HG02623 (cell line): ENCODE measurements at regions not wholly inside any gene's neighbourhood (a gene's known extent, or its start where the extent isn't known, plus 50 kb on each side); places are given as distances from the start of the nearest gene placed in this dataset.

Experiments used
- ATAC-seq: cut with Tn5 transposase; IDR thresholded peaks from one replicate; pipeline ENCODE4 v1.9.1; 2021; ENCODE audit warnings: moderate library complexity; ENCODE audit not compliant: unreplicated experiment

- ATAC-seq: no peak
These were observed 261.2 kb upstream of the ANKRD55 start for GRCh38 chr5:56494300-56494731.

GRCh38 chr5:56493766-56494165 is 260.6 kb upstream of the ANKRD55 start:
- no peak for ATAC-seq

GRCh38 chr5:56493308-56493707 is 260.2 kb upstream of the ANKRD55 start:
- ATAC-seq: no peak

GRCh38 chr5:56492812-56493211 is 259.7 kb upstream of the ANKRD55 start:
- ATAC-seq: no peak

GRCh38 chr5:56490971-56491468 is 257.9 kb upstream of the ANKRD55 start:
- ATAC-seq: no peak

- no peak for ATAC-seq
These were observed 256.1 kb upstream of the ANKRD55 start for GRCh38 chr5:56489272-56489671.

GRCh38 chr5:56487528-56488115 is 254.5 kb upstream of the ANKRD55 start:
- ATAC-seq: no peak

- no peak for ATAC-seq
These were observed 249.2 kb upstream of the ANKRD55 start for GRCh38 chr5:56482363-56482762.

GRCh38 chr5:56481428-56482357 is 248.6 kb upstream of the ANKRD55 start:
- ATAC-seq: no peak

GRCh38 chr5:56480705-56481427 is 247.7 kb upstream of the ANKRD55 start:
- no peak for ATAC-seq

GRCh38 chr5:56480078-56480704 is 247.1 kb upstream of the ANKRD55 start:
- no peak for ATAC-seq

- ATAC-seq: no peak
These were observed 246.6 kb upstream of the ANKRD55 start for GRCh38 chr5:56479696-56480077.

- no peak for ATAC-seq
These were observed 246.0 kb upstream of the ANKRD55 start for GRCh38 chr5:56479126-56479525.

GRCh38 chr5:56478062-56478461 is 244.9 kb upstream of the ANKRD55 start:
- no peak for ATAC-seq

- ATAC-seq: no peak
These were observed 243.3 kb upstream of the ANKRD55 start for GRCh38 chr5:56476487-56476856.

GRCh38 chr5:56475689-56476486 is 242.8 kb upstream of the ANKRD55 start:
- ATAC-seq: no peak

GRCh38 chr5:56471707-56472106 is 238.6 kb upstream of the ANKRD55 start:
- no peak for ATAC-seq

GRCh38 chr5:56470007-56470406 is 236.9 kb upstream of the ANKRD55 start:
- no peak for ATAC-seq

GRCh38 chr5:56468277-56468676 is 235.1 kb upstream of the ANKRD55 start:
- ATAC-seq: no peak

- ATAC-seq: no peak
These were observed 234.1 kb upstream of the ANKRD55 start for GRCh38 chr5:56467176-56467717.
